Upper lobe of left lung (tissue), 4 donors: ENCODE measurements at regions not wholly inside any gene's neighbourhood (a gene's known extent, or its start where the extent isn't known, plus 50 kb on each side); places are given as distances from the start of the nearest gene placed in this dataset.

Experiments used
- EP300 ChIP-seq, 4 donors: sonication (generic); formaldehyde crosslinking; IDR thresholded peaks; one replicate each; pipeline ENCODE4 v1.5.1; 2017; ENCODE audit warnings: antibody characterized with exemption in 4 of 4, control low read depth in 2 of 4
- POLR2A ChIP-seq, 4 donors: fragments of 450-650 bp; IDR thresholded peaks; one replicate each; pipeline ENCODE4 v1.5.1; 2016 to 2017; ENCODE audit warnings: antibody characterized with exemption in 4 of 4, mild to moderate bottlenecking in 2 of 4
- POLR2AphosphoS5 ChIP-seq, 2 donors: sonication (generic); formaldehyde crosslinking; IDR thresholded peaks; one replicate each; pipeline ENCODE4 v1.5.1; 2017; ENCODE audit warnings: antibody characterized with exemption in 2 of 2
- TF ChIP-seq, protein P1 (sequence below), 6 experiments: fragments of 450-650 bp in 4 of 6; fragments of 200-600 bp in 2 of 6; sonication (generic) in 2 of 6; IDR thresholded peaks; one replicate each; pipeline ENCODE4 v1.5.1; 2016 to 2019; ENCODE audit warnings: antibody characterized with exemption in 6 of 6

DNA sequence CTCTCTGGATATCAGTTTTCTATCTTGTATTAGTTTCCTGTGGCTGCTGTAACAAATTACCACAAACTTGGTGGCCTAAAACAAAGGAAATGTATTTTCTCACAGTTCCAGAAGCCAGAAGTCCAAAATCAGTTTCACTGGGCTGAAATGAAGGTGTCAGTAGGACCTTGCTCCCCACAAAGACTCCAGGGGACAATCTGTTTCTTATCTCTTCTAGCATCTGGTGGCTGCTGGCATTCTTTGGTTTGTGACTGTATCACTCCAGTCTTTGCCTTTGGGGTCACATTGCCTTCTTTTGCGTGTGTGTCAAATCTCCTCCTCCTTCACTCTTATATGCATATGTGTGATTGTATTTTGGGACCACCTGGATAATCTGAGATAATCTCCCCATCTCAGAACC lies 153.0 kb upstream of the PRPS1L1 start:
- TF ChIP-seq, protein P1, sequence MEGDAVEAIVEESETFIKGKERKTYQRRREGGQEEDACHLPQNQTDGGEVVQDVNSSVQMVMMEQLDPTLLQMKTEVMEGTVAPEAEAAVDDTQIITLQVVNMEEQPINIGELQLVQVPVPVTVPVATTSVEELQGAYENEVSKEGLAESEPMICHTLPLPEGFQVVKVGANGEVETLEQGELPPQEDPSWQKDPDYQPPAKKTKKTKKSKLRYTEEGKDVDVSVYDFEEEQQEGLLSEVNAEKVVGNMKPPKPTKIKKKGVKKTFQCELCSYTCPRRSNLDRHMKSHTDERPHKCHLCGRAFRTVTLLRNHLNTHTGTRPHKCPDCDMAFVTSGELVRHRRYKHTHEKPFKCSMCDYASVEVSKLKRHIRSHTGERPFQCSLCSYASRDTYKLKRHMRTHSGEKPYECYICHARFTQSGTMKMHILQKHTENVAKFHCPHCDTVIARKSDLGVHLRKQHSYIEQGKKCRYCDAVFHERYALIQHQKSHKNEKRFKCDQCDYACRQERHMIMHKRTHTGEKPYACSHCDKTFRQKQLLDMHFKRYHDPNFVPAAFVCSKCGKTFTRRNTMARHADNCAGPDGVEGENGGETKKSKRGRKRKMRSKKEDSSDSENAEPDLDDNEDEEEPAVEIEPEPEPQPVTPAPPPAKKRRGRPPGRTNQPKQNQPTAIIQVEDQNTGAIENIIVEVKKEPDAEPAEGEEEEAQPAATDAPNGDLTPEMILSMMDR (IDR thresholded peaks at IDR 0.05): no peak
- TF ChIP-seq POLR2A (IDR thresholded peaks at IDR 0.05): no peak
- TF ChIP-seq EP300 (IDR thresholded peaks at IDR 0.05): no peak
- TF ChIP-seq POLR2AphosphoS5 (IDR thresholded peaks at IDR 0.05): no peak
